Type B pancreatic cell (in vitro differentiated cells): ENCODE measurements at regions not wholly inside any gene's neighbourhood (a gene's known extent, or its start where the extent isn't known, plus 50 kb on each side); places are given as distances from the start of the nearest gene placed in this dataset.

Experiments used
- DNase-seq: peaks from one replicate; pipeline ENCODE4 v3.0.0; 2021; ENCODE audit warnings: mixed read lengths; ENCODE audit not compliant: unreplicated experiment; ENCODE audit errors: extremely low spot score
- H3K27ac Mint-ChIP-seq: 2 replicates; pipeline ENCODE4 v1.8.0; 2021; ENCODE audit warnings: mild to moderate bottlenecking, mixed read lengths
- H3K27me3 Mint-ChIP-seq: 2 replicates; pipeline ENCODE4 v1.8.0; 2021; ENCODE audit warnings: mixed read lengths
- H3K36me3 Mint-ChIP-seq: 2 replicates; pipeline ENCODE4 v1.8.0; 2021; ENCODE audit warnings: mixed read lengths
- H3K4me1 Mint-ChIP-seq: one replicate; pipeline ENCODE4 v1.8.0; 2021; ENCODE audit warnings: mixed read lengths; ENCODE audit not compliant: unreplicated experiment
- H3K4me3 Mint-ChIP-seq: 2 replicates; pipeline ENCODE4 v1.8.0; 2021; ENCODE audit warnings: mild to moderate bottlenecking, mixed read lengths
- H3K9me3 Mint-ChIP-seq: 2 replicates; pipeline ENCODE4 v1.8.0; 2021; ENCODE audit warnings: mixed read lengths
- TF ChIP-seq, protein P1 (sequence below): fragments of 200-600 bp; sonication (generic); conservative IDR thresholded peaks from 2 replicates; pipeline ENCODE4 v1.5.0; 2021; ENCODE audit warnings: antibody characterized with exemption, mild to moderate bottlenecking

DNA sequence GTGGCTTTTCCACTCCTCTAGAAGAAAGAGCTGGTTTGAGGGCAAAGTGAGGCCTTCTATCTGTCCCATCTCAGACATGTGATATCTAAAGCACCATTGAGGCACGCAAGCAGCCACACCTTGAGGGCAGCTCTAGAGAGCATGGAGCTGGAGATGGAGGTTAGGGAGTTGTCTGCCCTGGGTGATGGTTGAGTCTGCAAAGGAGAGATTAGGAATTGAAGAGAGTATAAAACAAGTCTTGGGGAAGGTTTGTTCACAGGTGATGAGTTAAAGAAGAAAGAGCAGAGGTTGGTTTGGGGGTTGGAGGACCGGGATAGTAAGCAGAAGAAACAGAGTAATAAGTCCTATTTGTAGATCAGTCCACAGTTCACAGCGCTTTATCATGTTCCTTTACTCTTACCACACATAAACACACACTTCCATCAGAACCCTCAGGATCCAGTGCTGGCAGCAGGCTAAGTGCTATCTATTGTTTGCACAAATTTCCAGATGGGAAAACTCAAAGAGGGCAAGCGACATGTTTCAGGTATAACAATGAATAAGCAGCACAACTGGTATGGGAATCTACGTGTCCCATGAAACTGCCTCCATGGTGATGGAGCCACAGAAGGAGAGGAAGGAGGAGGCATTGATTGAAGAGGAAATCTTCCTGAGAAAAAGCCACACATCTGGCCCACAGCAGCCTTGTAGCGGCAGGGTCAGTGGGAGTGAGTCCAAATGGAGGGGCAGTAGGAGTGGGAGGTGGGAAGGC, 65.8 kb downstream of the RASSF10 start:
- Mint-ChIP-seq H3K27ac (no peak overlapping the region), H3K9me3 (no peaks in the 10 kb centered on the region), H3K4me3 (no peak overlapping the region), H3K36me3 (no peaks in the 10 kb centered on the region), H3K27me3 (peaks cover 51% of the 10 kb centered on the region), H3K4me1 (no peaks in the 10 kb centered on the region)
- DNase-seq = no peak
- TF ChIP-seq, protein P1, sequence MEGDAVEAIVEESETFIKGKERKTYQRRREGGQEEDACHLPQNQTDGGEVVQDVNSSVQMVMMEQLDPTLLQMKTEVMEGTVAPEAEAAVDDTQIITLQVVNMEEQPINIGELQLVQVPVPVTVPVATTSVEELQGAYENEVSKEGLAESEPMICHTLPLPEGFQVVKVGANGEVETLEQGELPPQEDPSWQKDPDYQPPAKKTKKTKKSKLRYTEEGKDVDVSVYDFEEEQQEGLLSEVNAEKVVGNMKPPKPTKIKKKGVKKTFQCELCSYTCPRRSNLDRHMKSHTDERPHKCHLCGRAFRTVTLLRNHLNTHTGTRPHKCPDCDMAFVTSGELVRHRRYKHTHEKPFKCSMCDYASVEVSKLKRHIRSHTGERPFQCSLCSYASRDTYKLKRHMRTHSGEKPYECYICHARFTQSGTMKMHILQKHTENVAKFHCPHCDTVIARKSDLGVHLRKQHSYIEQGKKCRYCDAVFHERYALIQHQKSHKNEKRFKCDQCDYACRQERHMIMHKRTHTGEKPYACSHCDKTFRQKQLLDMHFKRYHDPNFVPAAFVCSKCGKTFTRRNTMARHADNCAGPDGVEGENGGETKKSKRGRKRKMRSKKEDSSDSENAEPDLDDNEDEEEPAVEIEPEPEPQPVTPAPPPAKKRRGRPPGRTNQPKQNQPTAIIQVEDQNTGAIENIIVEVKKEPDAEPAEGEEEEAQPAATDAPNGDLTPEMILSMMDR = no peak

DNA sequence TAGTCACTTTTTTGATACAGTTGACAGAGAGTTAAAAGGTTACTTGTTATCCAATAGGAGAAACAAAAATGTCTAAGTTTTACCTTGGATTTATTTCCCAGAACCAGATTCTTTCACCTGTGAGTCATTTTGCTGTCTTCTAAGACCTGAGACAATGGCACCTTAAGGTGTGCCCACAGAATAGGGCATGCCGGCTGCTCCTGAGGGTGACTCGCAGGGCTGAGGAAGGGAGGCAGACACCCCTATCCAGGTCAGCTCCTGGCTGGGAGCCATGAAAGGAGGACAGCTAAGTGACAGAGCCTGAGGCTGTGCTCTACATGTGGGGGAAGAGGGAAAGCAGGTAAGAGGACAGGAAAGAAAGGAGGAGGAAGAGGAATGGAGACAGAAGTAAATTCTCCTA, 67.8 kb downstream of the RASSF10 start:
- Mint-ChIP-seq H3K36me3 (no peaks in the 10 kb centered on the region), H3K27me3 (peaks cover 51% of the 10 kb centered on the region), H3K4me1 (no peaks in the 10 kb centered on the region), H3K9me3 (no peaks in the 10 kb centered on the region), H3K27ac (no peak overlapping the region), H3K4me3 (no peak overlapping the region)
- TF ChIP-seq, protein P1 = no peak
- no peak for DNase-seq

DNA sequence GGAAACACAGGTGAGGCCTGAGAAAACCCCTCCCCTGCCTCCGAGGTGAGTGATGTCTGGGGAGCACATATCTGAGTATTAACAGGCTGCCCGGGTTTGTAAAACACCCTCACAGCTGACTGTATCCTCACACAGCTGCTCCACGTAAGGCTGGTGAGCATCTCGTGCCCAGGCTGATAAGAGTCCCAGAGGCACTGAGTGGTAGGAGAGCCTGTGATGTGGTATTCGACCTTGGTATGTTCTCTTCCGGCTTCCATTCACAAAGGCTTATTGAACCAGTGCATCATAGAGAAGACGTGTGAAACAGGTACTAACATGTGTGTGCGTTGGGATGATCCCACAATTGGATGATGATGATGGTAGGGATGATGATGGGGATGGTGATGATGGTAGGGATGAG, 71.7 kb downstream of the RASSF10 start:
- H3K9me3 Mint-ChIP-seq = no peaks in the 10 kb centered on the region
- H3K27ac Mint-ChIP-seq = no peak overlapping the region
- TF ChIP-seq, protein P1 = no peak
- DNase-seq = no peak
- H3K4me1 Mint-ChIP-seq = no peaks in the 10 kb centered on the region
- H3K27me3 Mint-ChIP-seq = peaks cover 50% of the 10 kb centered on the region
- no peak overlapping the region for H3K4me3 Mint-ChIP-seq
- no peaks in the 10 kb centered on the region for H3K36me3 Mint-ChIP-seq

DNA sequence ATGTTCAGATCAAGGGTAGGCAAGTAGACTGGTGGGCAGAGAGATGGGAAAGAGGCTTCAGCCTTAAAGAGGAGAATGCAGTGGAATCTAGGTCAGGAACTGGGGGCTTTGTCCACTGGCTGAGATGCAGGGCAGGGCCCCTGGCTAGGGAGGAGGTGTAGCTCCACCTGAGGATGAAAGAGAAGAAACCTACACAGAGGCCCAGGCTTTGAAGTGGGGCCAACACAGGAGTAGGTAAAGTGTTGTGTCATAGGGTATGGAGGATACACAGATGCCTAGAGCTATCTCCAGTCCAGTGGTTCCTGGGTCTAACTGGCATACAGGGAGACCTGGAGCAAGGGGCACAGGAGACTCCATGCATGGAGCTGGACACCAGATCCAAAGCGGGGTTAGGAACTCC, 73.5 kb downstream of the RASSF10 start:
- no peak for DNase-seq
- H3K27ac Mint-ChIP-seq = no peak overlapping the region
- H3K36me3 Mint-ChIP-seq = no peaks in the 10 kb centered on the region
- H3K4me3 Mint-ChIP-seq = no peak overlapping the region
- H3K4me1 Mint-ChIP-seq = no peaks in the 10 kb centered on the region
- H3K27me3 Mint-ChIP-seq = peaks cover 57% of the 10 kb centered on the region
- no peaks in the 10 kb centered on the region for H3K9me3 Mint-ChIP-seq
- TF ChIP-seq, protein P1 = no peak

DNA sequence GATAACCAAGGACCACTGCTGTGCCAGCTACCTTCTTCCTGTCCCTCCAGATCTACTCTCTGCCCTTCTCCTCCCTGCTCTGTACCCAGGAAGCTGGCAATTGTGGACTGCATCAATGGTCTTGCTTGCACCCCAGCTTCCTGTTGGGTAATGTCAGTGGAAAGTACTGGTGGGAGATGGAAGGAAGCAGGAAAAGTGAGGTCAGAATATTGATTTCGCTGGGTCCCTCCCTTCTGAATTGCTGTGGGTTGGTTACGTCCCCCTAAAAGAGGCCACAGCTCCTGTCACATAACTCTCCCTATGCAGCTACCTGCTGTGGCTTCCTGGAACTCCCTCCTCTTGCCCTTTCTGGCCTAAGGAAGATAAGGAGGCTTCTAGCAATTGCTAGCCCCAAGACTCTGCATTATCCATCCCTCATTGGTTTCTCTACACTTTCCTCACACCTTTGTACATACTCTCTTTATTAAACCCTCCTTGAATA, 81.2 kb downstream of the RASSF10 start:
- DNase-seq = no peak
- no peaks in the 10 kb centered on the region for H3K36me3 Mint-ChIP-seq
- H3K27ac Mint-ChIP-seq = no peak overlapping the region
- H3K4me3 Mint-ChIP-seq = no peak overlapping the region
- TF ChIP-seq, protein P1 = no peak
- H3K27me3 Mint-ChIP-seq = peaks cover 16% of the 10 kb centered on the region
- H3K9me3 Mint-ChIP-seq = no peaks in the 10 kb centered on the region
- H3K4me1 Mint-ChIP-seq = no peaks in the 10 kb centered on the region
